Transverse colon (tissue), 4 donors: ENCODE measurements at regions not wholly inside any gene's neighbourhood (a gene's known extent, or its start where the extent isn't known, plus 50 kb on each side); places are given as distances from the start of the nearest gene placed in this dataset.

ENCODE experiments used
- EP300 ChIP-seq: sonication (generic); formaldehyde crosslinking; IDR thresholded peaks from one replicate; pipeline ENCODE4 v1.6.1; 2017; ENCODE audit warnings: antibody characterized with exemption, low read depth
- POLR2A ChIP-seq: fragments of 450-650 bp; IDR thresholded peaks from one replicate; pipeline ENCODE4 v1.6.1; 2016; ENCODE audit warnings: antibody characterized with exemption, mild to moderate bottlenecking, moderate library complexity
- POLR2AphosphoS5 ChIP-seq, 3 donors: sonication (generic); formaldehyde crosslinking; IDR thresholded peaks; one replicate each; pipeline ENCODE4 v1.6.1; 2016; ENCODE audit warnings: antibody characterized with exemption in 3 of 3
- TF ChIP-seq, protein P1 (sequence below), 5 experiments: fragments of 200-600 bp in 3 of 5; fragments of 450-650 bp in 2 of 5; sonication (generic) in 3 of 5; IDR thresholded peaks; 1 replicate in 2 of 5; 2 replicates in 3 of 5; pipeline ENCODE4 v1.5.1; 2016 to 2017; ENCODE audit warnings: antibody characterized with exemption in 5 of 5, inconsistent platforms in 3 of 5, mild to moderate bottlenecking in 2 of 5, moderate library complexity in 1 of 5

DNA sequence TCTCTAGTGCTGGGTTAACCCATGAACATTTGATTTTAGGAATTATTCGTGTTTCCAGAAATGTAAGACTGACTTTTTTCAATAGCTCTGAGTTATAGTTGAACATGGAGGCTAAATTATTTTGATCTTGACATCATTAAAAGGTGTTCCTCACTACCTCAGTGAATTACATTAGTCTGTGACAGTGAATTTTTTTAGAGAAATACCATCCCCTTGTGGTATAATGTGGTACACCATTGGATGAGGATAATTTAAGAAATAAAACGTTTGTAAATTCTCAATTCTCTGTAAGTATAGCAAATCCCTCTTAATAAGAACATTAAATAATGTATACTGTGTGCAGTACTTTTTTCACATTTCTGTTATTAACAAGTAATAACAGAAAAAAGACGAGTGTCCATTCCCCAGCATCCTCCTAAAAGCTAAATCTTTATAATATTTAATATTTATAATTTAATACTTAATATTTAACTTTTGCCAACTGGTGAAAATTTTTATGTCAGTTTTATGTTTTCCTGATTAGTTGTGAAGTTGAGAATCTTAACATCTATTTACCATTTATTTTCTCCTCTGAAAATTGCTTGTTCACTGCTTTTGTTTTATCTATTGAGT is 70.3 kb upstream of the CWC22 start:
- TF ChIP-seq, protein P1, sequence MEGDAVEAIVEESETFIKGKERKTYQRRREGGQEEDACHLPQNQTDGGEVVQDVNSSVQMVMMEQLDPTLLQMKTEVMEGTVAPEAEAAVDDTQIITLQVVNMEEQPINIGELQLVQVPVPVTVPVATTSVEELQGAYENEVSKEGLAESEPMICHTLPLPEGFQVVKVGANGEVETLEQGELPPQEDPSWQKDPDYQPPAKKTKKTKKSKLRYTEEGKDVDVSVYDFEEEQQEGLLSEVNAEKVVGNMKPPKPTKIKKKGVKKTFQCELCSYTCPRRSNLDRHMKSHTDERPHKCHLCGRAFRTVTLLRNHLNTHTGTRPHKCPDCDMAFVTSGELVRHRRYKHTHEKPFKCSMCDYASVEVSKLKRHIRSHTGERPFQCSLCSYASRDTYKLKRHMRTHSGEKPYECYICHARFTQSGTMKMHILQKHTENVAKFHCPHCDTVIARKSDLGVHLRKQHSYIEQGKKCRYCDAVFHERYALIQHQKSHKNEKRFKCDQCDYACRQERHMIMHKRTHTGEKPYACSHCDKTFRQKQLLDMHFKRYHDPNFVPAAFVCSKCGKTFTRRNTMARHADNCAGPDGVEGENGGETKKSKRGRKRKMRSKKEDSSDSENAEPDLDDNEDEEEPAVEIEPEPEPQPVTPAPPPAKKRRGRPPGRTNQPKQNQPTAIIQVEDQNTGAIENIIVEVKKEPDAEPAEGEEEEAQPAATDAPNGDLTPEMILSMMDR (IDR thresholded peaks at IDR 0.05): peak; percentile 45 to 65 (median 61)
- TF ChIP-seq POLR2A (no peak), POLR2AphosphoS5 (IDR thresholded peaks at IDR 0.05) (no peak), EP300 (no peak)
